C4-2B (cell line): ENCODE measurements at regions not wholly inside any gene's neighbourhood (a gene's known extent, or its start where the extent isn't known, plus 50 kb on each side); places are given as distances from the start of the nearest gene placed in this dataset.

ENCODE experiments used
- H3K27ac ChIP-seq: fragments of 450-650 bp; 2 replicates; pipeline ENCODE4 v1.5.1; 2017
- CTCF ChIP-seq: fragments of 450-650 bp; conservative IDR thresholded peaks from 2 replicates; pipeline ENCODE4 v1.5.1; 2017; ENCODE audit warnings: mild to moderate bottlenecking
- ZFX ChIP-seq: fragments of 450-650 bp; IDR thresholded peaks from 2 replicates; pipeline ENCODE4 v1.6.1; 2017

GRCh38 chr5:143481697-143482531 lies 78.4 kb upstream of the NR3C1 start:
- no peak overlapping the region for H3K27ac ChIP-seq
- no peak for TF ChIP-seq ZFX

- no peak for TF ChIP-seq ZFX
- no peak for TF ChIP-seq CTCF
- H3K27ac ChIP-seq = no peak overlapping the region
Observed at GRCh38 chr5:143480001-143480400, 76.5 kb upstream of the NR3C1 start.

- TF ChIP-seq CTCF (no peak), ZFX (no peak)
- H3K27ac ChIP-seq = no peak overlapping the region
Observed at GRCh38 chr5:143479394-143479793, 75.9 kb upstream of the NR3C1 start.

GRCh38 chr5:143476601-143477211 lies 73.2 kb upstream of the NR3C1 start:
- no peak for TF ChIP-seq CTCF
- TF ChIP-seq ZFX = no peak

GRCh38 chr5:143474616-143475015 lies 71.1 kb upstream of the NR3C1 start:
- no peak overlapping the region for H3K27ac ChIP-seq
- TF ChIP-seq CTCF (no peak), ZFX (no peak)

More at GRCh38 chr5:143476601-143477211, 73.2 kb upstream of the NR3C1 start:
- H3K27ac ChIP-seq = no peak overlapping the region

- TF ChIP-seq CTCF (no peak), ZFX (no peak)
- no peak overlapping the region for H3K27ac ChIP-seq
Observed at GRCh38 chr5:143473481-143473880, 70.0 kb upstream of the NR3C1 start.

GRCh38 chr5:143472576-143472975 lies 69.1 kb upstream of the NR3C1 start:
- TF ChIP-seq CTCF (no peak), ZFX (no peak)
- no peak overlapping the region for H3K27ac ChIP-seq
